CD4-positive, alpha-beta T cell treated with Interleukin-6 at 100 ng/mL for 8 hours (primary cell): ENCODE measurements at regions not wholly inside any gene's neighbourhood (a gene's known extent, or its start where the extent isn't known, plus 50 kb on each side); places are given as distances from the start of the nearest gene placed in this dataset.
"Not testable (repeated sequence)": the region's sequence is repeated elsewhere in the genome, so short reads cannot be mapped to it uniquely, and the experiment has no call there.

Source experiments
- DNase-seq: peaks from one replicate; pipeline ENCODE4 v3.0.0-alpha.2; 2020; ENCODE audit warnings: mixed read lengths, low spot score

DNA sequence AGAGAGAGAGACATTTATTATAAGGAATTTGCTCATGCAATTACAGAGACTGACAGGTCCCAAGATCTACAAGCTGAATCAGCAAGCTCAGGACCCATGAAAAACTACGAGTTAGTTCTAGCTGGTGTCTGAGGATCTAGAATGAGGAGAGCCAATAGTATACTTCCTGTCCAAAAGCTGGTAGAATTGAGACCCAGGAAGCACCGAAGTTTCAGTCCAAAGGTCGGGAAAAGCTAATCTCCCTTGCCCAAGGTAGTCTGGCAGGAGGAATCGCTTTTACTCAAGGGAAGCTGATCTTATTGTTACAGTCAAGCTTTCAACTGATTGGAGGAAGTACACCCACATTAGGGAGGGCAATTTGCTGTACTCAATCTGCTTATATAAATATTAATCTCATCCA lies 389.6 kb downstream of the ADCYAP1 start:
- no peak for DNase-seq

DNA sequence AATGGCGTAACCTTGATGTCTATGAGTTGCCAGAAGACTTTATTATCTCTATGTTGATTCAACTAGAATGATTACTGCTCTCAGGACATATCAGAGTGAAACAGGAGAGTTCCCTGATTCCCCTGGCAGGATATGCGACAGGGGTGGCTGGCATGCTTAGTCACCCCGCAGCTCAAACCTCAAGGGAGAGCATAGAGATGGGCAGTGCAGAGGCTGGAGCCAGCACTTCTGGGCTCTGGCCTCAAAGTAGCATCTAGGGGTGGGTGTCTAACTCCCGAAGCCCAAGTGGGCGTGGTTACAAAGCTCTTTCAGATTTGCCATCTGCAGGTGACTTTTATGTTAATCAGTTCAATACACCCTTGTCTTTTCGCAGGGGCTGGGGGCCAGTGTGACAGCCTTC lies 391.6 kb downstream of the ADCYAP1 start:
- no peak for DNase-seq

DNA sequence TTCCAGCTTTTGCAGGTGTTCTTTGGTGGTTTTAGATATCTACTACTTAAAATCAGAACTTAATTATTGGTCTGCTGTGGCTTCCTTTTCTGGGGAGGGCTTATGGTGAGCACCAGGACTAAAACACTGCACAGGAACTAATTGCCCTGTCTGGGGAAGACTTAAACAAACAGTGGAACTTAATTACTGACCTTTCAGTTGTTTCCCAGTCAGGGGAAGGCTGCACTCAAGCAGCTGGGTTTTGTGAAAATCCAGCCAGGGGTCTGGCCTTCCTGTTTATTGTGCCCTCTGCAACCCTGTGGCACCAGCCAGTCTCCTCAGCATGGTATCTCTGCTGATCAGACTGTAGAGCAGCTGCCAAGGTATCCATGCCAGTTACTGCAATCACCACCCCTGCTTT lies 398.2 kb downstream of the ADCYAP1 start:
- DNase-seq: no peak

DNA sequence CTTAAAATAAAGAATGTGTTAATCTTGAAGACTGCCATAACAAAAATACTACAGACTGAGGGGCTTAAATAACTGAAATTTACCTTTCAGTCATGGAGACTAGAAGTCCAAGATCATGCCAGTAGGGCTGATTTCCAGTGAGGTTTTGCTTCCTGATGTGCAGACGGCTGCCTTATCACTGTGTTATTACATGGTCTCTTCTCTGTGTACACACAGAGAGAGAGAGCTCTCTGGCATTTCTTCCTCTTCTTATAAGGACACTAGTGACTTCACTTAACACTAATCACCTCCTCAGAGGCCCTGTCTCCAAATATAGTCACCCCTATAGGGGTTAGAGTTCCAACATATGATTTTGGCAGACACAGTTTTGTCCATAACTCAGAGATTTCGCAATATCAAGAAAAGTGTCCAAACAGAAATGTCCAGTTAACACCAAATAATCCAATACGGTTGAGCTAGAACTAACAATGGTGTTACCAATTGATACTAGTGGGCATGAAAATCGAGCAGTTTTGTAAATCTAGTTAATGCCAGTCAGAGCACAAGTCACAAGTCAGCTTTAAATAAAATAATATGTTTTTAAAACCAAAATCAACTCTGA lies 399.8 kb downstream of the ADCYAP1 start:
- no peak for DNase-seq

DNA sequence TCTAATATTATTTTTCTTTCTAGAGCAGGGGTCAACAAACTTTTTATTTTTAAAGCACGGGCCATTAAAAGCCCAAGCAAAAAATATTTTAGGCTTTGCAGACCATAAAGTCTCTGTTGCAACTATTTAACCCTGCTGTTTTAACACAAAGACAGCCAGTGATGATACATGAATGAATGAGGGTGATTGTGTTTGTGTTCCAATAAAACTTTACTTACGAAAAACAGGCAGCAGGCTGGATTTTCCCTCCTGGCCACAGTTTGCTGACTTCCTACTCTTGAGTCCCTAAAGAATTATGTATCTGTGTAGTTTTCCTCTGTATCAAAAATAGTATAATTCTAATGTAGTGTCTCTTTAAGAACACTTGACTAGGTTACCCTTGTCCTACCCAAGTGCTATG lies 402.0 kb downstream of the ADCYAP1 start:
- DNase-seq: no peak

DNA sequence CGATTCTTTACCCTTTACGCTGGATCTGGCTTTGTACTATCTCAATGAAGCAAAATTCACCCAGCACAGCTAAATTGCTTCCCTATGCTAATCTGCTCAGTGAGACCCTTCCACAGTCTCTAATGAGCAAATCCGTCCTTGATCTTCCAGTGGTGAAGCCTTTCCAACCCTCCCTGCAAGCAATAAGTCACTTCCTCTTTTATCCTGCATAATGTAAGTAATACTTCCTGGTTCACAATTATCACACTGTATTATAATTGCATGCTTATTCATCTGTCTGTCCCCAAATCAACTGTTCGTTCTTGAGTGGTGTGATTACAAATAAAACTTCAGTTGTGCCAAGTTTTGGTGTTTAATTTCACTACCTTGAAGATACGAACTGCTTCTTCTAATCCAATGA lies 404.0 kb downstream of the ADCYAP1 start:
- no peak for DNase-seq

DNA sequence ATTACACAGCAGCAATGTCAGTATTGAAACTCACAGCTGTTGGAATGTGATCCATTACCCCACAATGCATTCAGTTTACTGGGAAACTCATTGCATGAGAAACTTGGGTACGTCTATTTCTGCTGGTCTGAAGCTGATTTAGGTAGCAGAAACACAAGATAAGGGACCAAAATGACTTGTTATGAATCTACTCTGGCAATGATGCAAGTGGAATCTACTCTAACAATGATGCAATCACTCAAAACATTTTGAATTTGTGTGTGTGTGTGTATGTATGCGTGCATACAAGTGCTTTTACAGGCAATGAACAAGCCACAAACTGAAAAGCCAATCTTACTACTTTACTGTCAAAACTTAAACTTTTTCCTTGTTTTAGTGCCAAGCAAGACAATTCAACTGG lies 406.7 kb downstream of the ADCYAP1 start:
- no peak for DNase-seq

DNA sequence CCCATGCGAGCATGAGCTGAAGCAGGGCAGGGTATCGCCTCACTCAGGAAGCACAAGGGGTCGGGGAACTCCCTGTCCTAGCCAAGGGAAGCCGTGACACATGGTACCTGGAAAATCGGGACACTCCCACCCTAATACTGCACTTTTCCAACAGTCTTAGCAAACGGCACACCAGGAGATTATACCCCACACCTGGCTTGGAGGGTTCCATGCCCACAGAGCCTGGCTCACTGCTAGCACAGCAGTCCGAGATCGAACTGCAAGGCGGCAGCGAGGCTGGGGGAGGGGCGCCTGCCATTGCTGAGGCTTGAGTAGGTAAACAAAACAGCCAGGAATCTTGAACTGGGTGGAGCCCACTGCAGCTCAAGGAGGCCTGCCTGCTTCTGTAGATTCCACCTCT lies 430.7 kb downstream of the ADCYAP1 start:
- DNase-seq: not testable (repeated sequence)

DNA sequence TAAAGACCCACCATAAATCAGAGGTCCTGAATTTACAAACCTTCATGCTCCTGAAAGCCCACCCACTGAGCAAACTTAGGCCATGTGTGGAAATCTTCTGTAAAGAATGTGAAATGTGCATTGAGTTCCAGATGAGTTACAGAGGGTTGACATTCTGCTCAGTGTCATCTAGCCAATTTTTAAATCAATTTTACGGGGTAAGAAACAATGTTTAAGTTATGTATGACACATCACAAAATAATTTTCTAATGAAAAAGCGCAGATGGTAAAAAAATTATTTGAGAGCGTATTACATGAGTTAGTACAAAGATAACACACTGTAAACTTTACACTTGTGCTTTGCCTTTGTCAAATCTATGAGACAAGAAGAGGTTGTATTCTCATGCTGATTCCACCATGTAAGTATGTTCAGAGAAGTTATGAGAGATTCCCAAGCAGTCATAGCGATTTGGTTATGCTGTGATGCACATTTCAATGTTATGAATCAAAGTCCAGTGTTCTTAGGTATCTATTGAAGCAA lies 446.3 kb downstream of the ADCYAP1 start:
- DNase-seq: no peak

DNA sequence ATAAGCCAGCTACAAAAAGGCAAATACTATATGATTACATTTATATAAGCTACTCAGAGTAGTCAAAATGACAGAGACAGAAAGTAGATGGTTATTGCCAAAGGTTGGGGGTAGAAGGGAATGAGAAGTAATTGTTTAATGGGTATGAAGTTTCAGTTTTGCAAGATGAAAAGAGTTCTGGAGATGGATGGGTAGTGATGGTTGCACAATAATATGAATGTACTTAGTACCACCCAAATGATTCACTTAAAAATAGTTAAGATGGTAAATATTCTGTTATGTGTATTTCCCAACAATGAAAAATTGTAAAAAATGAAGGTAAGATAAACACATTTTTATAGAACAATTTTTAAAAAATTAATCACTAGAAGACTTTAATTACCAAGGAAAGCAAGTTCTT lies 448.4 kb downstream of the ADCYAP1 start:
- DNase-seq: no peak

DNA sequence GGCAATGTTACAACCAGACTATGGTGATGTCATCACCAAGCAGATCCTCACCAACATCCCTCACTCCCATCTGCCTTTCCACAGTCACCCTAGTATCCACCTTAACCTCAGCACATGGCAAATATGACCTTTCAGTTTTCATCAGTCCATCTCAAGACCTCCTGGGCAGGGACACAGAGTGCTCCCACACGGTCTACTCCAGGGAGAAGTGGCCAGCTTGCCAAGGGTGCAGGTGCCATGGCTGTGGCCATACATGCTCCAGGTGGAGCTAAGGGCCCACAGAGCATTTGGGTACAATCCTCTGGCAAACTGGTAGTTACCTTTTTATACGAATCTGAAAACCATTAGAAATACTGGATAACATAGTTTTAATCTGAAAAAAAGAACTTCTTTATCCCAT lies 453.1 kb downstream of the ADCYAP1 start:
- no peak for DNase-seq

DNA sequence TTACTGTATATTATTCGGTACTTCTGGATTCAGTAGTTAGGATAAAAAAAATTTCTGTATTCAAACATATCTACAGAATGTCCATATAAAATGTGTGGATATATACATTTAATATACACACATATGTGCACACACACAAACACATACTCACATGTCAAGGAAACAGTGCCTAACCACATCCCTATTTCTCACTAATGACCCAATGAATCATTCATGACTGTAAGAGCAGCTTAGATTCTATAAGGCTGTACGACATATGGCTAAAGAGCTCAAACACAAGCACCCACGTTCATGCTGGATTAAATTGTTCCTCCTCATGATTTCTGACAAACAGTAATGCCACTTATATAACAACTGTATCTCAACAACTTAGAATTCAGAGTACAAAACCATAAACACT lies 457.3 kb downstream of the ADCYAP1 start:
- no peak for DNase-seq

DNA sequence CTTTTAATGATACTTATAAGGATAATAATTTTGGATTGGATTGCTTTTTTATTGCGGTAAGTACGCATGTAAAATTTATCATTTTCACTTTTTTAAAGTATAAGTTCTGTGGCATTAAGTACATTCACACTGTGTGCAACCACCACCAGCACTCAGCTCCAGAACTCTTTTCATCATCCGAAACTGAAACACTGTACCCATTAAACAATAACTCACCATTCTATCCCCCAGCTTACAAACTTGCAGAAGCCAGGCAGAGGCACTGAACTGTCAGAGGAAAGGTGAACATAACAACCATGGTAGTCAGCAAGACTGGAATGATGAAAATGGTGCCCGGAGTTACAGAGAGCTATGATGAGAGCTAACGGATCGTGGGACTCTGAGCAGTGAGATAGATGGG lies 465.9 kb downstream of the ADCYAP1 start:
- no peak for DNase-seq

DNA sequence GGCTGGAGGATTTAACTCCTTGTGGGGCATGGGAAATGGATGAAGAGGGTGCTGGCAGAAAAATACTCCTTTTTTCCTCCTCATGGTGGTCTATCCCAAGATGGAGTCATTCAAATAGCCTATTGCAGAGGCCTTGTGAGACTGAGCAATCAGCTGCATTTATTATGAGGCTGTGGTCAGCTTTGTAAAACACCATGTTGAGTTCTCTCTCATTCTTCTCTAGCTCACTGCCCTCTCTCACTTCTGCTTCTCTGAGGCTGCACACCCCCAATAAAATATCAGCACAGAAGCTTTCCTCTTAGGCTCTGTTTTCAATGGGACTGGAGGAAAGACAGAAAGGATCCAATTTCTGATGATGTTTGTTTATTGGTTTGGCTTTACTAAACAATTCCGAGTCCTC lies 467.1 kb downstream of the ADCYAP1 start:
- no peak for DNase-seq

DNA sequence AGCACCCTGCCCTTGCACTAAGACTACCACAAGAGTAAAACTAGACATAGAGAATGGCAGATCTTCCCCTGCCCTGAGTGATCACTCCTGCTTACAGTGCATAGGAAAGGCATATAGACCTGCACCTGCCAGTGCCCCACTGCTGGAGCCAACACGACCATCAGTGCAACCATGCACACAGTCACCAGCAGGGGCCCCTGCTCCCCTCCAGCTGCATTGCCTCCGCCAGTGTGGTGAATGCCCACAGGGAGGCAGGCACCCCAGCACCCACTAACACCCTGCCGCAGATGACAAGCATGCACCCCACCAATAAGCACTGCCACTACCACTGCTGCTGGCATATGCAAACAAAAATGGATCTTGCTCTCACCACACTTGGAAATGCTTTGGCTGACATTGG lies 478.8 kb downstream of the ADCYAP1 start:
- no peak for DNase-seq

DNA sequence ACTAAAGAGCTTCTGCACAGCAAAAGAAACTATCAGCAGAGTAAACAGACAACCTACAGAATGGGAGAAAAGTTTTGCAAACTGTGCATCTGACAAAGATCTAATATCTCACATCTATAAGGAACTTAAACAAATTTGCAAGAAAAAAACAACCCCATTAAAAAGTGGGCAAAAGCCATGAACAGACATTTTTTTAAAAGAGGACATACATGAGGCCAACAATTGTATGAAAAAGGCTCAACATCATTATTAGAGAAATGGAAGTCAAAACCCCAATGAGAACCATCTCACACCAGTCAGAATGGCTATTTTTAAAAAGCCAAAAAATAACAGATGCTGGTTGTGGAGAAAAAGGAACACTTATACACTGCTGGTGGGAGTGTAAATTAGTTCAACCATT lies 483.8 kb downstream of the ADCYAP1 start:
- not testable (repeated sequence) for DNase-seq

DNA sequence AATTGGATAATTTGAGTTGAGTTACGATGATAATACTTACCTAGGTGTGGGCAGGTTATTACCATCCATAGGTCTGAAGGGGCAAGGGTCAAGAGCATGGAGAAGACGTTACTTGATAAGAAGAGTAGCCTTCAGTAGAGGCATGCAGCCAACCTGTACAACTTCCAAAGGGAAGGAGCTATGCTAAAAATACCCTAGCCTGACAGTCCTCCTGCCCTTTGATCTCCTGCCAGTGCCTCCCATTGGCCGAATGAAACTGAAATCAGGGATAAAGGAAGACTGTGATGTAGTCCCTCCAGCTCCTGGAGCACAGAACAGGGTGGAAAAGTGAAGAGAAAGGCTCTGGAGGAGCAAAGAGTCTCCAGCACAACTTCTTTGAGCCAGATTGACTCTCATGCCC lies 487.4 kb downstream of the ADCYAP1 start:
- DNase-seq: no peak

DNA sequence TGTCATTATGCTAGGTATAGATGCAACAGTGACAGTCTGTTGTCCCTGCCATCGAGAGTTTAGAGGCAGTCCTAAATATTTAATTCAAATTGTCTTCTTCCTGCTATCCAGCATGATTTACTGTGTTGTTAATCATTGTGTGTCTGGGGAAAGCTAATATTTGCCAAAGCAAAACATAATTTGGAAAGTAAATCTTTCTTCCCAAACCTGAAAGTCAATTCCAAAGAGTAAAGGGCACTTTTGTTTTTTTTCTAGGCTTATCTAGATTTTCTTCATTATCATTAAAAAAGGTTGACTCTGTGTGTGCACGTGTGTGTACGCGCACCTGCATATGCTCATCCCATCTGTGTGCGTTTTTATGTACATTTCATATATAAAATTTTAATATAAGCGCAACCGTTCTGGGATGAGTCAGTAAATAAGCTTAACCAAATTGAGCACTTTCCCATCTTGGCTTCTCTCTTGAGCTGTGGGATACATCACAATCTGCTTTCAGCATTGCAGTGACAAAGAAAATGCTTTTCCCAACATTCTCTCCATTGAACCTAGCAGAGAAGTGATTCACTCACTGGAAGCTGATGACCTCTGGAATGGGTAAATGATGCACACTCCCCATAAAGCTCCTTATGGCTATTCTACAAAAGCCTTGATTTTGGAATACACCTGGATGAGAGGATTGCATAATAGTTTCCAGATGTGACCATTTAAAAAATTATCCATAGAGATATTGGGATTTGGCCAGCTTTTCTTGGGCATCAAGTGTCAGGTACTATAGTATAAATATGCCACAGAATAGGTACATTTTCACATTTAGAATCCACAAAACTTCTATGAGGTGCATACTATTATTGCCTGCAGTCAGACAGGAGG lies 488.4 kb downstream of the ADCYAP1 start:
- DNase-seq: no peak

DNA sequence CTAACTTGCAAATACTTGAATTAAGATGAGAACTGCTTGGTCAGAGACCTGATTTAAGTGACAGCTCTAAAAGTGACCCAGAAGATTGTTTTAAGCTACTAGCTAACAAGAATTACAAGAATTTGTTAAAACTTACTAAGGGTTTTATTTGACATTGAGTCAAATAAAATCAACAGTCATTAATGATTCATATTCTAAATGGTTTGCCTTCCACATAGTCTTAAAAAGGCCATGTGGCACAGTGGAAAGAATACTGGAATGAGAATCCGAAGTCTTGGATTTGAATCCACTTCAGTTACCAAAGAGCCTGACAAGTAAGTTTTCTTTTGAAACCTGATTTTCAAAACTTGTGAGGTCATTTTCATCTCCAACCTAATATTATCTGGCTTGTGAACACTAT lies 489.3 kb downstream of the ADCYAP1 start:
- DNase-seq: no peak

DNA sequence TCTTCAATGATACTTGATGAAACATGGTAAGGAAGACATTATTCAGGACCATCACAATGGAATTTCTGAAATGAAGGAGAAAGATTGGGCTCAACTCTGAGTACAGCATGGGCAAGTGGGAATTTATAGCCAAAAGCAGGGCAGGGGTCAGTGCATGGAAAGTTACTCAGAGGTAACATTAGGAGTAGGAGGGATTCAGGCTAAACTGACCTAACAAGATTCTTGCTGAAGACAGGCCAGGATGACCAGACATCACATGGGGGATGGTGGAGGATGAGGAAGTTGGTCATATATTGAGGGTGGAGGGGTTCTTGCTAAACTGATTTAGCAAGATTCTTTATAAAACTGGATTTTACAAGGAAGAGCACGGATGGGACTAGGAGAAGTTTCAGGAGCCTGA lies 489.8 kb downstream of the ADCYAP1 start:
- DNase-seq: no peak

DNA sequence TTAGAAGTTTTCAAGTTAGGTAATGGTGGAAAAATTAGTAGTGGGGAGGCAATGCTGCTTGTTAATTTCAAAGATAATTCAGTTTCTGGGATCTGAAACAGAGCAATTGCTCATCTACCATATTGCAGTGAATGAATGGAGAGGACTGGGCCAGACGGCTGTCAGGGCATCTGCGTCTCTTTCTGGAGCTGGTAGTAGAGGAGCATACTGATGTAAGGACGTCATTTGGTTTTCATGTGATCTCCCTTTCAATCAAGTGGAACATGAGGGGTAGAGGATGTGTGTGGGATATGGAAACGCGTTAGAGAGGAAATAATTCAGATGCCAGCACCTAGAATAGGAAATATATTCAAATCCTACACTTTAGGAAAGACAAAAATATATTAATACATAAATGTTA lies 490.3 kb downstream of the ADCYAP1 start:
- no peak for DNase-seq

DNA sequence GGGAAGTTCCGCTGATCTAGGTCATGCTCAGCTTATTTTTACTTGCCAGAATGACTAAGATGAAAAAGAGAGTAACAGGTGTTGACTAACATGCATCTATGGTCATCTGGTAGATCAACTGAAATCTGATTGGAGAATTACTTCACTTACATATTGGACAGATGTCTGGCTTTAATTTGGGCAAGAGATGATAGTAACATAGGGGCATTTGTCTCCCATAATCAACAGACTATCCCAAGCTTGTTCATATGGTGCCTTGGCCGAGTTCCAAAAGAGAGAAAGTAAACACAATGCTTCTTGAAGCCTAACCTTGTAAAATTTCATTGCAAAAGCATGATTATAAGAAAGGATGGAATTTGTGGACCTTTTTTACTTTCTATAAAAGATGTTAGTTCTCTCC lies 503.7 kb downstream of the ADCYAP1 start:
- no peak for DNase-seq

DNA sequence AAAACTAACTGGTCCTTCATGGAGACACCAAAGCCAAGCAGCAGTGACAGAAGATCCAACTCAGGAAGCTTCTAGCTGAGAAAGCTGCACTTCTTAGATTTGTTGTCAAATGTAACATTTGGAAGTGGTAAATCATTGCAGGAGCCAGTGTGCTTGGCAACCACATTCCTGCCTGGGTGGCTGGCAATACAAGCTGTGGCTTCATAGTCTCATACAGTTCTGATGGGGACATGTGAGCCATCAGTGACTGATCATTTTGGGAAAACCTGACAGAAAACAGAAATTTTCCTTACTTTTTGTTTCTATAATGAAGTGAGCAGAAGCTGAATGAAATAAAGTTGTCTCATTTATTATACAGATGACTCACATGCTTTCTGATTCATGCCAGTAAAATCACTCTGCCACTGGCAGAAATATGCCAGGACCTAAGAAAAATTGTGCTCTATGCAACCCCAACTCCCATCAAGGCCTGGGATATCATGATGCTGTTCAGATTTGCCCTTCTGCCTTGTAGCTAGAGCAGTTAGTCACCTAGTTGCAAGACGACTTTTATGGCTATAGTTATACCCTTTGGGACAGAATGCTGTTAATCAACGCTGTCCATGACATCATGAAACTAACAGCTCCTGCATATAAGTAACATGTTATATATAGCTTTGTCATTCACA lies 508.1 kb downstream of the ADCYAP1 start:
- no peak for DNase-seq
